PFSK-1 (cell line): ENCODE measurements at regions not wholly inside any gene's neighbourhood (a gene's known extent, or its start where the extent isn't known, plus 50 kb on each side); places are given as distances from the start of the nearest gene placed in this dataset.

Experiments
- POLR2AphosphoS5 ChIP-seq: IDR thresholded peaks from 2 replicates; pipeline ENCODE4 v1.6.1; 2012; ENCODE audit warnings: low read depth, mild to moderate bottlenecking, control low read depth, low read length, moderate library complexity
- TF ChIP-seq, protein P1 (sequence below), 2 experiments: IDR thresholded peaks; 2 replicates each; pipeline versions ENCODE4 v1.6.1 to v1.8.0; 2011 to 2012; ENCODE audit warnings: low read depth in 2 of 2, low read length in 2 of 2, control low read depth in 1 of 2, inconsistent platforms in 1 of 2, mild to moderate bottlenecking in 1 of 2, moderate library complexity in 1 of 2; ENCODE audit not compliant: insufficient read depth in 1 of 2

DNA sequence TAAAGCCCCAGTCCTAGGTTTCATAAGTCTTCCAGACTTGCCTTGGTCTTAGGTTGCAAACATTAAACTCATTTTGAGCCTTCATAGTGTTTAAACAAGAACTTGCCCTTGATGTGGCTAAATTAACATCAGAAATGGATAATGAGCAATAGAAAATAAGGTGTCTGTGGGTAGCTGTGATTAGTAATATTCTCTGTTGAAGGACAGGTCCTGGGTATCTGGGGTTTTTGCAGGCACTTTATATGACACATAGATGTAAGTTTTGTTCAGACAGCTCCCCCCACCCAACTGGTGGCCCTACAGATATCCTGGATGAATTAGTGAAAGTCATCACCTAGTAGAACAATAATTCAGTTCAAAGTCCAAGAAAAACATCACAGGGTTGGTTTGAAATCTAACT, 272.5 kb downstream of the PTTG2 start:
- no peak for TF ChIP-seq POLR2AphosphoS5
- TF ChIP-seq, protein P1, sequence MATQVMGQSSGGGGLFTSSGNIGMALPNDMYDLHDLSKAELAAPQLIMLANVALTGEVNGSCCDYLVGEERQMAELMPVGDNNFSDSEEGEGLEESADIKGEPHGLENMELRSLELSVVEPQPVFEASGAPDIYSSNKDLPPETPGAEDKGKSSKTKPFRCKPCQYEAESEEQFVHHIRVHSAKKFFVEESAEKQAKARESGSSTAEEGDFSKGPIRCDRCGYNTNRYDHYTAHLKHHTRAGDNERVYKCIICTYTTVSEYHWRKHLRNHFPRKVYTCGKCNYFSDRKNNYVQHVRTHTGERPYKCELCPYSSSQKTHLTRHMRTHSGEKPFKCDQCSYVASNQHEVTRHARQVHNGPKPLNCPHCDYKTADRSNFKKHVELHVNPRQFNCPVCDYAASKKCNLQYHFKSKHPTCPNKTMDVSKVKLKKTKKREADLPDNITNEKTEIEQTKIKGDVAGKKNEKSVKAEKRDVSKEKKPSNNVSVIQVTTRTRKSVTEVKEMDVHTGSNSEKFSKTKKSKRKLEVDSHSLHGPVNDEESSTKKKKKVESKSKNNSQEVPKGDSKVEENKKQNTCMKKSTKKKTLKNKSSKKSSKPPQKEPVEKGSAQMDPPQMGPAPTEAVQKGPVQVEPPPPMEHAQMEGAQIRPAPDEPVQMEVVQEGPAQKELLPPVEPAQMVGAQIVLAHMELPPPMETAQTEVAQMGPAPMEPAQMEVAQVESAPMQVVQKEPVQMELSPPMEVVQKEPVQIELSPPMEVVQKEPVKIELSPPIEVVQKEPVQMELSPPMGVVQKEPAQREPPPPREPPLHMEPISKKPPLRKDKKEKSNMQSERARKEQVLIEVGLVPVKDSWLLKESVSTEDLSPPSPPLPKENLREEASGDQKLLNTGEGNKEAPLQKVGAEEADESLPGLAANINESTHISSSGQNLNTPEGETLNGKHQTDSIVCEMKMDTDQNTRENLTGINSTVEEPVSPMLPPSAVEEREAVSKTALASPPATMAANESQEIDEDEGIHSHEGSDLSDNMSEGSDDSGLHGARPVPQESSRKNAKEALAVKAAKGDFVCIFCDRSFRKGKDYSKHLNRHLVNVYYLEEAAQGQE (IDR thresholded peaks at IDR 0.05; ENCODE audit: insufficient read depth in 1 of 2, low read depth in 2 of 2, low read length in 2 of 2) = no peak
